Mammary epithelial cell (primary cell): ENCODE measurements at regions not wholly inside any gene's neighbourhood (a gene's known extent, or its start where the extent isn't known, plus 50 kb on each side); places are given as distances from the start of the nearest gene placed in this dataset.

Experiments
- CTCF ChIP-seq, 2 donors: IDR thresholded peaks in 1 of 2; conservative IDR thresholded peaks in 1 of 2; 2 replicates each; pipeline ENCODE4 v1.5.1; 2011 to 2012; ENCODE audit warnings: inconsistent platforms in 2 of 2, low read length in 2 of 2, mild to moderate bottlenecking in 2 of 2, control low read depth in 1 of 2, low read depth in 1 of 2; ENCODE audit not compliant: insufficient read depth in 1 of 2; ENCODE audit errors: extremely low read depth in 1 of 2
- EZH2 ChIP-seq: IDR thresholded peaks from 2 replicates; pipeline ENCODE4 v1.6.1; 2012; ENCODE audit warnings: low read length, inconsistent platforms, borderline replicate concordance

GRCh38 chr9:88219601-88220000, 81.3 kb upstream of the SPATA31C2 start:
- TF ChIP-seq CTCF (conservative IDR thresholded peaks at IDR 0.05 in 1 of 2, IDR thresholded peaks at IDR 0.05 in 1 of 2; ENCODE audit: extremely low read depth in 1 of 2, insufficient read depth in 1 of 2, low read depth in 1 of 2, low read length in 2 of 2) (no peak), EZH2 (no peak)
